D341Med (cell line): ENCODE measurements at regions not wholly inside any gene's neighbourhood (a gene's known extent, or its start where the extent isn't known, plus 50 kb on each side); places are given as distances from the start of the nearest gene placed in this dataset.

ENCODE experiments used
- DNase-seq: peaks from one replicate; pipeline ENCODE4 v3.0.0; 2012; ENCODE audit warnings: low spot score

DNA sequence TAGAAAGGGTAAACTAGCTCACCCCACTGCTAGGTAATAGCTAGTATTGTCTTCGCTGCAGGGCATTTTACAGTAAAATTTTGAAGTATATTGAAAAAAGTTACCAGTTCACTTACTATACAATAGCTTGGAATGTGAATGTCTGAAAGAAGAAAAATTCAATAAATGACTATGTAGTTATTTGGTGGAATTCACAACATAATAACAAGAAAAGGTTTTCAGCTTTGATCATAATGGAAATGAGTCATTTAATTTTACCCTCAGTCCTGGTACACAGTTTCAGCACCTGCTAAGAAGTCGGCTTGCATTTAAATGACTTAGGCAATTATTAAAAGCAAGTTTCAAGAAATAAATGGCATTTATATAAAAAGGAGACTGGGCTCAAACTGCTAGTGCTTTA lies 90.4 kb downstream of the NUP35 start:
- DNase-seq, result no peak

DNA sequence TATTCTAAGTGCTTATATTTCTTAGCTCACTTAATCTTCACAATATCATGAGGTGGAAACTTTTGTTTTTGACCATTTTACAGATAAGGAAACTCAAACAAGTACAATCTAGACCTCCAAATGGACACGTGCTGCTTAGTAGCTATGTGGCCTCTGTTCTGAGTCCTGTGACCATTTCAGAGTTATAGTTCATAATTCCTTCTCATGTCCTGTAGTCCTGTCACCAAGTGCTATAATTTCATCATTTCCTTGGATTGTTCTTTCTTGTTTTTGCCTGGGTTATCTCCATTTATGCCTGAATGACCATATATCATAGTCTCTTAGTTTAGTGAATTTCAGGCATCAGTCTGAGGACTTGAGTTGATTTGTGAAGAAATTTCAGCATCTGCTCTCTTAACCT lies 91.7 kb downstream of the NUP35 start:
- DNase-seq, result no peak

DNA sequence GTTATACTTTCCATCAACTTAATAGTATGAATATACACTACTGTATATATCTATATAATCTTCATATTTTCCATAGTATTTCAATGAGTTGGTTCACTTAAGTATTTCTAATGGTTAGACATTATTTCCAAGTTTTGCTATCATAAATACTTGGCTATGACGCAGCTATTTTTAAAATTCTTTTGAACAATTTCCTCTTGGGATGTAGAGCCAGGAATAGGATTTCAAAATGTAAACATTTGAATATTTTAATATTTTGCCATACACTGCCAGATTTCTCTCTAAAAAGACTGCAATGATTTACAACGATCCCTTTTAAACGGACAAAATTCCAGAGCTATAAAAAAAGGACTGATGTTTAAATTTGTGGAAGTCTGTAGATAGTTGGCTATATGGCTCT lies 95.6 kb downstream of the NUP35 start:
- no peak for DNase-seq

DNA sequence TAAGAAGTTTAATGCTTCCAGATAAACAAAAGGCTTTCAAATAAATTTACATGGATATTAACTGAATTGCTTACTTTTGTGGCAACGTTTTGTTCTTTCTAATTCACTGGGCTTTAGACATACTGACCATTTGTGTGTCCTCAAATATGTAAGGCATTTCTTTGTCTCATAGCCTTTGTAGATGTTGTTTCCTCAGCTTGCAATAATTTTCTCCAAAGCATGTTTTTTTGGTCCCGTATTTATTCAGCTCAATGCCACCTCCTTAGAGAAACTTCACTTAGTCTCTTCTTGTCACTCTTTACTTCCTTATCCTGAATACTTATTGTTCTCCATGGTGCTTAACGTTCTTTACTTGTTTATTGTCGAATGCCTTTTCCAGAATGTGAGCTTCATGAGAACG lies 98.5 kb downstream of the NUP35 start:
- no peak for DNase-seq

DNA sequence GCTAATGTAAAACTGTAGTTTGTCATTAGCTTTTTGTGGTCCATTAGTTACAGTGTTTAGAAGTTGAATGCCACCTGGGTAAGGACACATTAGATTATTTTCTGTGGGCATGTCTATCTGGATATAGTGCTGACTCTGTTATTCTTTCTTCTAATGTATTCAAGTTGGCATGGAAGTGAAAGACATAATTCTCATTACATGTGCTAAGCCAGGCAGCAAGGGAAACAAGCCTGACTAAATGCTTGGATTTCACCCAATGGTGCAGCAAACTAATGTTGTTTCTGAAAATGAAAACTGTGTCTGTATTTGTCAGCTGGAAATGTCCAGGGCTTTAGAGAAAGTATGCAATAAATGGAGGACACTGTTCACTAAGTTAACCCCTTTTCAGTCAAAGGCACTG lies 100.7 kb downstream of the NUP35 start:
- no peak for DNase-seq

DNA sequence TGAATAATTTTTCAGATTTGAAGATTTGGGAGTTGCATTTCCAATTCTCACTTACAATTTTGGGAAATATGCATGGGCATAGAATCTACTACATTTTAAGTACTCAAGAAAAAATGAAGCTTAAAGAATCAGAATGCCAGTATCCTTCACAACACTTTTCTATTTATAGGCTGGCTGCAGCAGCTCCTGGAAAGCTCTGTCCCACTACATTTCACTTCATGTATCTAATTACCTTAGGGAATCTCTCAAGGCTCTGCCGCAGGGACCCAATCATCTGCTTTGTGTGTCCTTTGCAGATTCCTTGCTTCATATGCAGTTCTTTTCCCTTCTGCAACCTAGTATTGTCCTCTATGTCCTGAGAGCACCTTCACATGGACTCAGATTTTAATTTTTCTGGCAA lies 102.9 kb downstream of the NUP35 start:
- DNase-seq, result no peak

DNA sequence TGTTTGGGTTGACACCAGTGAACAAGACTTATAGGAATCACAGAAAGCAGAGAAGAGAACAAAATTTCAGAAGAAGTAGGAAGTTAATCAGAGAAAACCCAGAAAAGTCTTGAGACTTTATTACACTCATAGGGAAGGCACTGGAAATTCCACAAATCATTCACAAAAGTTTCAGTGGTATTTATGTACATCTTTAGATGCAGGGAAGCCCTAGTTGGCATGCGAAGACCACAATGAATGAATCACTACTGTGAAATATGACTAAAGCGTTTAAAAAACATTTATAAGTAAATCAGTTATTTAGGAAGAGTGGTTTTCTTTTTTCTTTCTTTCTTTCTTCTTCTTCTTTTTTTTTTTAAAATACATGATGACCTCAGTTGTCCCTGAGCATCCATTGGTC lies 105.1 kb downstream of the NUP35 start:
- DNase-seq, result no peak

DNA sequence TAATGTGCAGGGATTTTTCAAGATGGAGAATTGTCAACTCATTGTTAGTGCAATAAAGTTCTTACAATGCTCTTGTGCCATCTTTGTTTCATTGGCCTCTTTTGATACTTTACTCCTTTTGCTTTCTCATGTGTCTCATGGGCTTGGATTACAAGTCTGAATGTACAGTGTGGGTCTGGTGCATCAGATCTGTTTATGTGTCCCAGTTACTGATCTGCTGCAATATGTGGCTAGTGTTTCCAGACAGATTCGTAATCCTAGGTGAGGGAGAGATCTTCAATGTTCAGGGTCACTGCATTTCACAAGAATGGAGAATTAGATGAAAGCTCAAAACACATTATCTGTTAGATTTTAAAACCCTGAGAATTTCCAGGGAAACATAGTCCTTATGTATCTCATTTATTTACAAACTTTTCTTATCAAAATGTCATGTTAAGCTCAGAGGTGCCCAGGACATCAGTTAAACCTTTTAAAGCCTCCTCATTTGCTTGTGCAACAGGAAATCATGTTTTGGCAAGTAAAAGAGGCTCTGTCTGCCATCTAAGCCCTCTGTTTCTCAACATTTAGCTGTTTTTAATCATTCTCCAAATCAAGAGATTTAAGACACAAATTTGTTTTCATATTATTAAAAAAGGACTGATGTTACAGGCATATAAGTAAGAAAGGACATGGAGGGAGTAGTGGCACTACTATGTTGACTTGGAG lies 108.1 kb downstream of the NUP35 start:
- DNase-seq, result no peak

DNA sequence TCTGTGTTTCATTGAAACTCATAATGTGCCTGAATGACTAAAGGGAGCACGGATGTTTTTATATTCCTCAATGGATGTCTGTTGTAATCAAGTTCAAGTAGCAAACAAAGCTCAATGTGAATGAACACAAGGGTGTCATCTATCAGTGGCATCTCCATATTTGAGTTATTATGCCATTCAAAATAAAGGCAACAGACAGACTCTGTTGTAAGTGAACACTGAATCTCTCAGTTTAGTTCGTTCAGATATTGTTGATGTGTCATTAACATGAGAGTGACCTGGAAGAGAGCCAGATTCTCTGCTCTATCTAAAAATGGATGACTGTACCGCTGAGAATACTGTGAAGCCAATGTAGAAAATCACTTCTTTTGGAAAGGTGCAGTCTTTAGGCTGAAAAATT lies 118.7 kb downstream of the NUP35 start:
- no peak for DNase-seq

DNA sequence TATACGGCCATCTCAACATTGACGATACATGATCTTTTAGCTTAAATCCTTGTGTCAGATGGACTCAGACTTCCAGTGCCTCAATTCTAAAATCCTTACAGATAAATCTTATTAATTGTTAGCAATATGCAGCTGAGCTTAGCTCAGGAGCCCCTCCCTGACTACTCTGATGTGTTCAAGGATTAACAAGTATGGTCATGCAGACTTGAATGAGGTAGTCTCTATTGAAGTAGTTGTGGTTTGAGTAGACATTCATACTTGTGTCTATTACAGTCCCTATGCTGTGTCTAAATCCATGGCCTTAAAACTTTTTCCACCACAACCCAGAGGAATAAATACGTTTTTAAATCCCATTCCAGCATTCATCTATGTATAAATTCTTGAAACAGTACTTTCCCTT lies 119.5 kb downstream of the NUP35 start:
- no peak for DNase-seq

DNA sequence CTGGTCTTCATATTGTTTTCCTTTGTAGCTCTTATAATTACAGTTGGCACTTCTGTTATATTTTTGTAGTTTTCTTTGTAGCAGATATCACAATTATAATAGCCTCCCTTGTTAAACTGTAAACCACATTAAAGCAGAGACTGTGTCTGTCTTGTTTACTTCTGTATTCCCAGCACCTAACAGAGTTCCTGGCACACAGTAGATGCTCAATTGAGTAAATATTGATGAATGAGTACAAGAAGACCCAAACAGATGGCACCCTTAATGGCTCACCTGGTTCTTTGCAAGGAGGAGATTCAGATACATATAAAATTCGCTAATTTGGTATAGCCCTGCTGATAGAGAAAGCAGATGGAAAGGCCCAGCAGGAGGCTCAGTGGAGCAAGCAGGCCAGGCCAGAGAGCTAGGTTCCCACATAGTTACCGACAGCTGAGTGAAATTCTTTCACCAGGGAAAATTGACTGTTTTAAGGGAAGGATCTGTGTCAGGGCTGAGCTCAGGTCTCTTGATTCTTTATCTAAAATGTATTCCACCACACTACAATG lies 120.1 kb downstream of the NUP35 start:
- DNase-seq, result no peak

DNA sequence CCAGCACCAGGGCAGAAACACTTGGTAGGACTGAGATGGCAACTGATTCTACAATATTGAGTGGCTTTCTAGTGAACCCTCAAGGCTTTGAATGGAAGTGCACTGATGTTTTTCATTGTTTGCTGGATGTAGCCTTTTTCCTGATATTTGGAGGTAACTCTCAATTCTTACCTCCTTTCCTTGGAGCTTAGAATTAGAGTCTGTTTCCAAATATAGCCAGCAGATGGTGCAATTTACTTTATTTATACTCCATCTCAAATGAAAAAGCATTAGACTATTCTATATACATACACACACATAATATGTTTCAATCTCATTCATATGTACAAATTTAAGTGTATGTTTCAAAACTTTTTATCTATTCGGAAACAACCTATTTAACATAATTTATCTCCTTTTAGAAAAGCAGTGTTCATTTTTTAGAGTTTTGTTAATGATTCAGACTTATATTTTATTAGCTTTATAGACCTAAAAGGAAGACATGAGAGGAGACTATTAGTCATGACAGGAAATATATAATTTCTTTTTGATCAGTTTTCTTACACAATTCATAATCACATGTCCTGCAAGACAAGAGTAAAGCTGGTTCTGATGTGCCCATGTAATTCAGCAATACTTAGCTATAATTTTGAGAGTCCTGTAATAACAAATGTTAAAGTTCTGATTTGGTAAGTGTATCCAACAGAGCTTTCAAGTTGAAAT lies 124.8 kb downstream of the NUP35 start:
- no peak for DNase-seq

DNA sequence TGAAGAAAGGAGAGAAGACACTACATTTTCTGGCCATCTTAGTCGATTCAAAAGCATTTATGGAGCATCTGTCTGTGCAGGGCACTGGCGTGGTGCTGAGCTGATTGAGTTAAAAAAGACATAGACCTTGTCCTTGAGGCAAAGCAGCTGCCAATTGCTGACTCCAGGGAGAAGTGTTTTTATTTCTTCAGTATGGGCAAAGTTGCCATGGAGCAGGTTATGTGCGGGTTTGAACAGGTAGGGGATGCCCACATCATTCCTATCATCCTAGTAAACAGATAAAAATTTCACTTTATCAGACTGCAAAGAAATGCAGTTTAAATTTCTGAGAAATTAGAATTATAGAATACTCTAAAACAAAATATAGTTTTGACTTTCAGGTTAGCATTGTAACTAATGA lies 125.8 kb downstream of the NUP35 start:
- no peak for DNase-seq

DNA sequence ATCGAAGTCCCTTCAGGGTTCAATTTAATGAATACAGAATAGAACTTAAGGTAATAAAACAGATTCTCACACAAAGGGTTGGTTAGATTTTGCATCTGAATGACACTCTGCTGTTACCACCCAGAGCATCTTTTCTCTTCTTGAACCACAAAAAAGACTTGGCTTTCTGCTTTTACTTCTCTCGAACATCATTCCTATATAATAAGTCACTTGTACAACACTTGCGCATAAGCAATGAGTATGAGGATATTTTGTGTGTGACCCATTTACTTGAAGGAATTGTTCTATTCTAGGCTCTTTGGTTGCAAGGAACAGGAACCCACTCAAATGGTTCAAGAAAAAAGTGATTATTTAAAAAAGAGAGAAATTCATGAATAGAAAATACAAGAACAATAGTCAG lies 126.2 kb downstream of the NUP35 start:
- DNase-seq, result no peak

DNA sequence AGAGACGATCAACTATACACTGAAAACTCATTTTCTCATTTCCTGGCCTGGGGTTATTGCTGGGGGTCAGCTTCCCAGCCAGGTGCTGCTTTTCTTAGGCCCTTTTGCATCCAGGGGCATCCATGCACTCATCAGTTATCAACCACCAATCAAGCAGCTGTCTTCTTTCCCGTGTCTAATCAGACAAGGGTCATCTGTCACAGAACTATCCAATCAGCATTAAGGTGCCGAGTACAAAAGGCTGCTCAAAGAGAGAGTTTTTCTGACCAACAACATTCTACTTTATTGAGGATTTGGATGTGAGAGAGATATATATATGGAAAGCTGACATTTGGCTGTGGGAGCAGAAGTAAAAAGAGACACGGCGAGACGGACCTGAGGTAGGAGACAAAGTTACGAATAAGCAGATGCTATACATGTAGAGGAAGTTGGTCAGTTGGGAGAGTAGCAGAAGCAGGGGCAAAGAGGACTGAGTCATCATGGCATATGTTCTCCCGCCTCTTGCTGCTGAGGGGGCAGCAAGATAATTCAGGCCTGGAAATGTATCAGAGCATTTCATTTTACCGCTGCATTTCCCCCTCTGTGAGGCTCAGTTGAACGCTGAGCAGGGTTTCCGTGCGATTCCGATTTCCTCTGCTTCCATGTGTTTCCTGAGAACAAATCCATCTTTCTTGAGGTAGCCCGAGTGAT lies 129.3 kb downstream of the NUP35 start:
- DNase-seq, result no peak

DNA sequence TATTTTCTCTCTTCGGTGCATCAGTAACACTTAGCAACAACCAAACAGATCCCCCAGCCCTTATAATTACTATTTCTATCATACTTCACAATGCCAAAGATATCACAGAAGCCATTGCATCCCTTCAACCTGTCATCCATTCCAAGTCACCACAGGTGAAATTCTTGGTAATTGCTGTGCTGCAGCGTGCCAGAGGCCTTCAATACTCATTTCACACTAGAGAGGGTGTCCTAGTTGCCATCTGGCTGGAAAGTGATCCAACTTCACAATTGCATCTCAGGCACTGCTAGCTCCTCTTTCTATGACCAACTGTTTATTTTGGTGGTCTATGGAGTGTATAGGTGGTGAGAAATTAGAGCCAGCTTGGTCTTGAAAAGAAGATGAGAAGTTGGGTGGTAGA lies 131.2 kb downstream of the NUP35 start:
- DNase-seq, result no peak

DNA sequence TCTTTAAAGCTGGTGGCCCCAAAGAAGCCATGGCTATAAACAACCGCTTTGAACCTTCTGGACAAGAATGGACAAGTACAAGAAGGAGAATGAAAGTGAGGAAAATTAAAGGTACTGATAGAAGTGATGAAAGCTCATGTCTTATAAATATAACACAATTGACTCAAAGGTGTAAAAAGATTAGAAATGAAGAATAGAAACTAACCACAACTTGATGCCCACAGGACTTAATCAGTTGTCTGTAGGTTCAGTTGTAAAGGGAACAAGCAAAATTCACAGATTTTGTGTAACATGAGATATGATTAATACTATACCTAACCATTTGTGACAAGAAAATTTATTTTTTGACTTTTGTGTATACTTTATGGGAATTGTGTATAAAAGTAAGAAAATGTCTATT lies 135.7 kb downstream of the NUP35 start:
- DNase-seq, result no peak

DNA sequence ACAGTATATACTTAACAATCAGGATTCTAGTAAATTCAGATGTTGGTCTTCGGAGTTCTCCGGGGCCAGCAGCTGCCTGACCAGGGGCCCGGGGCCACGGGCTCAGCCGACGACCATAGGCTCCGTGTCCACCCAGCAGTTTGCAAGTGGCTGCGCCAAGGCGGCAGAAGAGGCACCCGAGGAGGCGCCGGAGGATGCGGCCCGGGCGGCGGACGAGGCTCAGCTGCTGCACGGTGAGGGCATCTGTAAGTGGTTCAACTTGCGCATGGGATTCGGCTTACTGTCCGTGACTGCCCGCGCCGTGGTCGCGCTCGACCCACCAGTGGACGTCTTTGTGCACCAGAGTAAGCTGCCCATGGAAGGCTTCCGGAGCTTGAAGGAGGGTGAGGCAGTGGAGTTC lies 136.3 kb downstream of the NUP35 start:
- no peak for DNase-seq

DNA sequence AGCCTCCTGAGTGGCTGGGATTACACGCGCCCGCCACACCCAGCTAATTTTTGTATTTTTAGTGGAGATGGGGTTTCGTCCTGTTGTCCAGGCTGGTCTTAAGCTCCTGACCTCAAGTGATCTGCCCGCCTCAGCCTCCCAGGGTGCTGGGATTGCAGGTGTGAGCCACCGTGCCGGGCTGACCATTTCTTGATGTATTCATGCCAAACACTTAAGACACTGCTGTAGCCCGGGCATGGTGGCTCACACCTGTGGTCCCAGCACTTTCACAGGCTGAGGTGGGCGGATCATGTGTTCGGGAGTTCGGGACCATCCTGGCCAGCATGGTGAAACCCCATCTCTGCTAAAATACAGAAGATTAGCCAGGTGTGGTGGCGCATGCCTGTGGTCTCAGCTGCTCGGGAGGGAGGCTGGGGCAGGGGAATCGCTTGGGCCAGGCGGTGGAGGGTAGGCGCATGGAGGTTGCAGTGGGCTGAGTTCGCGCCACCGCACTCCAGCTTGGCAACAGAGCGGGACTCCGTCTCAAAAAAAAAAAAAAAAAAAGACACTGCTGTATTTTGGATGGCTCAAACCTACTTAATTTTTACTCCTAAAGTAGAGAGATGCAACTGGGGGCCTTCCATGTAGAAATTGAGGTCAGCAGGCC lies 140.8 kb downstream of the NUP35 start:
- DNase-seq, result no peak

DNA sequence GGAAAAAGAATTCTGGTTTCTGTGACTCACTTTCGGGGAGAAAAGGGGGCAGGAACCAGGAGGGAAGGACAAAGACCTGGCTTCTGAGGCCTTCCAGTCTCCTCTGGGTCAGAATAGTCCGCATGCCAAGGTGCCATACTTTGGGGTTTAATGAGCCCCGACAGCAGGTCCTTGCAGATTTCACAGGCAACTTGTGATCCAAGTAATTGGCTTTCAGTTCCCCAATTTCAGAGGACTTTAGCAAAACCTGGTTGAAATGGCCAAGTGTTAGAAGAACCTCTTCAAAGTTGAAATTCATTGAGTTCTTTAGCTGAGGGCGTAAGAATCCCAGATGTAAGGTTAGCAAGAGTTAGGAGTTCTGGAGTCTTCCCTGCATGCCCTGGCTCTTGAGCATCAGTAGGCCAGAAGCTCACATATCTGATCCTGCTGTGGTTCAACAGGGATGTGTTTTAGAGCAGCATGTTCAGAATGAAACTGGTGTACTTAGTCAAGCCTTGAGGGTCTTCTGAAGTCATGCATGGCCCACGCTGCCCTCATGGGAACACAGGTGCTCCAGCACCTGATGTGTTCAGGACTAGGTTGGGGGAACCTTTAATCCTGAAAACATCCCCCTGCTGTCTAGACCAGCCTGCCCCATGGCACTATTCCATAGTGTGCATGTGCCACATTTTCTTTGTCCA lies 143.0 kb downstream of the NUP35 start:
- no peak for DNase-seq

DNA sequence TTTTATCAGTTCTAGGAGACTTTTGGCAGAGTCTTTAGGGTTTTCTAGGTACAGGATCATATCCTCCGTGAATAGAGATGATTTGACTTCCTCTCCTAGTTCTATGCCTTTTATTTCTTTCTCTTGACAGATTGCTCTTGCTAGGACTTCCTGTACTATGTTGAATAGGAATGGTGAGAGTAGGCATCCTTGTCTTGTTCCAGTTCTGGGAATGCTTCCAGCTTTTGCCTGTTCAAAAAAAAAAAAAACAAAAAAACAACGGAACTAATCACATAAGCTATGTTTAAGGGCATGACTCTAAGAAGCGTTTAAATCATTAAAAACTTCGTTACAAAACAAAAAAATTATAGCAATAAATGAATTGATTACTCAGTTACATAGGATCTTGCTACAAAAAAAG lies 145.7 kb downstream of the NUP35 start:
- no peak for DNase-seq

DNA sequence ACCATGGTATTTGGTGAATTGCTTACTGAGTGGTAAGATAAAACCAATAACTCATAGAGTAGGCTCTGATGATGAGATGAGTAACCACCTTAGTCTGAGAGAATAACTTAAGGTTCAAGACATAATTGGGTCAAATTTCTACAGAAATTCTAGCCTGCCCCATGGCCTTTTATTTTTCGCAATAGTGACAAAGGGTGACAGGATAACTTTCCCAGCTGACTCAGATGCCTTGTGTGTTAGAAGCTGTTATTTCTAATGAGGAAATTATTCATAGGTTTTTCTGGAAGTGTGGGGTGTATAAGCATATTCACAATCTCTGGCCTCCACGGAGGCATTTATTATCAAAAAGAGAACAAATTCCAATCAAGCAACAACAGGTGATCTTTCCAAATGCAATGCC lies 159.0 kb downstream of the NUP35 start:
- DNase-seq, result no peak
